Fibroblast of skin of right biceps (primary cell): ENCODE measurements at regions not wholly inside any gene's neighbourhood (a gene's known extent, or its start where the extent isn't known, plus 50 kb on each side); places are given as distances from the start of the nearest gene placed in this dataset.

ENCODE experiments used
- DNase-seq: peaks from one replicate; pipeline ENCODE4 v3.0.0-alpha.2; 2013

- DNase-seq = peak; percentile 76
Measured at GRCh38 chr7:15891151-15891881, 204.8 kb upstream of the MEOX2 start.

- DNase-seq = peak; percentile 9
Measured at GRCh38 chr7:15889507-15889906, 203.0 kb upstream of the MEOX2 start.

GRCh38 chr7:15888090-15888489 lies 201.6 kb upstream of the MEOX2 start:
- no peak for DNase-seq

- no peak for DNase-seq
Measured at GRCh38 chr7:15886626-15887025, 200.1 kb upstream of the MEOX2 start.

GRCh38 chr7:15885678-15886077 lies 199.2 kb upstream of the MEOX2 start:
- DNase-seq = no peak

- DNase-seq = no peak
Measured at GRCh38 chr7:15874774-15875173, 188.3 kb upstream of the MEOX2 start.

- no peak for DNase-seq
Measured at GRCh38 chr7:15870347-15870746, 183.9 kb upstream of the MEOX2 start.

- no peak for DNase-seq
Measured at GRCh38 chr7:15867441-15867840, 181.0 kb upstream of the MEOX2 start.

GRCh38 chr7:15866753-15867152 lies 180.3 kb upstream of the MEOX2 start:
- no peak for DNase-seq

- DNase-seq = no peak
Measured at GRCh38 chr7:15864626-15864991, 178.1 kb upstream of the MEOX2 start.

GRCh38 chr7:15863951-15864625 lies 177.6 kb upstream of the MEOX2 start:
- no peak for DNase-seq

GRCh38 chr7:15862781-15863165 lies 176.3 kb upstream of the MEOX2 start:
- DNase-seq = no peak

GRCh38 chr7:15862016-15862780 lies 175.7 kb upstream of the MEOX2 start:
- DNase-seq = no peak

- no peak for DNase-seq
Measured at GRCh38 chr7:15860264-15860949, 173.9 kb upstream of the MEOX2 start.

- DNase-seq = no peak
Measured at GRCh38 chr7:15857026-15857425, 170.5 kb upstream of the MEOX2 start.

GRCh38 chr7:15856311-15856710 lies 169.8 kb upstream of the MEOX2 start:
- no peak for DNase-seq

- DNase-seq = no peak
Measured at GRCh38 chr7:15855525-15856109, 169.1 kb upstream of the MEOX2 start.

GRCh38 chr7:15854841-15855524 lies 168.5 kb upstream of the MEOX2 start:
- peak; percentile 29 for DNase-seq

GRCh38 chr7:15853832-15854470 lies 167.5 kb upstream of the MEOX2 start:
- peak; percentile 85 for DNase-seq

- DNase-seq = peak; percentile 70
Measured at GRCh38 chr7:15851201-15851600, 164.7 kb upstream of the MEOX2 start.

GRCh38 chr7:15848901-15849300 lies 162.4 kb upstream of the MEOX2 start:
- DNase-seq = no peak

- DNase-seq = no peak
Measured at GRCh38 chr7:15848362-15848761, 161.9 kb upstream of the MEOX2 start.
